Kidney (tissue), 13 donors: ENCODE measurements at regions not wholly inside any gene's neighbourhood (a gene's known extent, or its start where the extent isn't known, plus 50 kb on each side); places are given as distances from the start of the nearest gene placed in this dataset.

ENCODE experiments used
- DNase-seq, 5 donors: peaks; one replicate each; pipeline ENCODE4 v3.0.0-alpha.2; 2013 to 2020
- FAIRE-seq: peaks from 2 replicates; lab custom pipeline; 2012; peaks lifted over from hg19 to GRCh38; lab: Jason Lieb, UNC
- H3K27ac ChIP-seq, 2 donors: one replicate each; pipeline ENCODE4 v1.7.0; 2013; ENCODE audit warnings: low read depth in 2 of 2, low read length in 2 of 2, inconsistent platforms in 1 of 2
- H3K27me3 ChIP-seq: one replicate; pipeline ENCODE4 v1.7.1; 2013; ENCODE audit warnings: low read length, inconsistent platforms; ENCODE audit not compliant: control insufficient read depth, insufficient read depth
- H3K36me3 ChIP-seq, 3 donors: one replicate each; pipeline versions ENCODE4 v1.7.0 to v1.7.1; 2013; ENCODE audit warnings: low read length in 3 of 3, control low read depth in 1 of 3, inconsistent platforms in 1 of 3; ENCODE audit not compliant: insufficient read depth in 3 of 3, control insufficient read depth in 2 of 3
- H3K4me1 ChIP-seq, 3 donors: one replicate each; pipeline versions ENCODE4 v1.7.0 to v1.7.1; 2013; ENCODE audit warnings: low read length in 3 of 3, inconsistent platforms in 1 of 3, low read depth in 1 of 3; ENCODE audit not compliant: control insufficient read depth in 2 of 3, insufficient read depth in 2 of 3
- H3K4me3 ChIP-seq, 3 donors: one replicate each; pipeline versions ENCODE4 v1.7.0 to v1.8.1; 2013; ENCODE audit warnings: low read length in 3 of 3, control low read depth in 1 of 3, inconsistent platforms in 1 of 3
- H3K9ac ChIP-seq, 3 donors: one replicate each; pipeline versions ENCODE4 v1.7.0 to v1.7.1; 2013; ENCODE audit warnings: low read length in 3 of 3, control low read depth in 1 of 3, inconsistent platforms in 1 of 3
- H3K9me3 ChIP-seq, 3 donors: one replicate each; pipeline versions ENCODE4 v1.7.0 to v1.7.1; 2013; ENCODE audit warnings: low read length in 3 of 3, control low read depth in 1 of 3, inconsistent platforms in 1 of 3; ENCODE audit not compliant: control insufficient read depth in 2 of 3, insufficient read depth in 1 of 3
- CTCF ChIP-seq: IDR thresholded peaks from 3 replicates; pipeline ENCODE4 v1.5.1; 2012; ENCODE audit warnings: mild to moderate bottlenecking, moderate library complexity, borderline replicate concordance; ENCODE audit not compliant: insufficient read depth; ENCODE audit errors: extremely low read depth
- intact Hi-C: fragments of 100-400 bp; cut with DNase I; formaldehyde crosslinking; loops from one replicate; pipeline ENCODE4 v1.11.1; 2022
- donor health status: control.
- donor health status: control.
- donor health status: control.
- donor health status: control.
- donor health status: control.
- donor health status: DM: yes; HTN: yes; CAD: no.
- donor health status: Normal renal cell carcinoma (clear cell type).

- no peak for TF ChIP-seq CTCF
- H3K9me3 ChIP-seq, result no peaks in the 10 kb centered on the region
- H3K4me1 ChIP-seq, result no peaks in the 10 kb centered on the region
- no peak overlapping the region for H3K4me3 ChIP-seq
- intact Hi-C loops, result no loop called here
- H3K36me3 ChIP-seq, result no peaks in the 10 kb centered on the region
- FAIRE-seq, result no peak
- H3K27me3 ChIP-seq, result no peaks in the 10 kb centered on the region
- H3K27ac ChIP-seq, result no peak overlapping the region
- DNase-seq, result peak in 1 of 5 donors; percentile 13
- no peak overlapping the region for H3K9ac ChIP-seq
These were observed 74.7 kb upstream of the FZD8 start for GRCh38 chr10:35716776-35717175.

GRCh38 chr10:35712486-35712885 lies 70.4 kb upstream of the FZD8 start:
- Histone ChIP-seq H3K27ac (no peak overlapping the region), H3K4me3 (no peak overlapping the region), H3K27me3 (no peaks in the 10 kb centered on the region), H3K9me3 (no peaks in the 10 kb centered on the region), H3K4me1 (no peaks in the 10 kb centered on the region), H3K9ac (no peak overlapping the region), H3K36me3 (no peaks in the 10 kb centered on the region)
- no peak for TF ChIP-seq CTCF
- DNase-seq (no peak), FAIRE-seq (no peak)
- intact Hi-C loops, result no loop called here

- FAIRE-seq (no peak), DNase-seq (peak in 1 of 5 donors; percentile 24)
- H3K27me3 ChIP-seq, result no peaks in the 10 kb centered on the region
- no peaks in the 10 kb centered on the region for H3K4me1 ChIP-seq
- no peak overlapping the region for H3K4me3 ChIP-seq
- H3K9me3 ChIP-seq, result no peaks in the 10 kb centered on the region
- no peak for TF ChIP-seq CTCF
- H3K27ac ChIP-seq, result no peak overlapping the region
- H3K36me3 ChIP-seq, result no peaks in the 10 kb centered on the region
- H3K9ac ChIP-seq, result no peak overlapping the region
- intact Hi-C loops, result no loop called here
These were observed 69.7 kb upstream of the FZD8 start for GRCh38 chr10:35711615-35712411.
